ENCODE measurements at regions not wholly inside any gene's neighbourhood (a gene's known extent, or its start where the extent isn't known, plus 50 kb on each side); places are given as distances from the start of the nearest gene placed in this dataset.

DNA sequence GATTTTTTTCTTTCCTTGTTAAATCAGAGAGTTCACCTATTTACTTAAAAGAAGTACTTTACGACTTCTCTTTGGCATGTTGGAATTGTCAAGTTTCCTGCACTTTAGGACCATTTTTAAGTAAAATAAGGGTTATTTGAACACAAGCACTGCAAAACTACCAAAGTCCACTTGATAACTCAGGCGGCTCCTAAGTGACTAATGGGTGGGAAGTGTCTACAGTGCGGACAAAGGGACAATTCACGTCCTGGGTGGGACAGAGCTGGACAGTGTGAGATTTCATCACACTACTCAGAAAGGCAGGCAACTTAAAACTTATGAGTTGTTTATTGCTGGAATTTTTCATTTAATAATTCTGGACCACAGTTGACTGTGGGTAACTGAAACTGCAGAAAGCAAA lies 590.2 kb upstream of the UBE2E2 start:
- no peaks in the 10 kb centered on the region for H3K36me3 Mint-ChIP-seq (ENCODE audit: unreplicated experiment)
- TF ChIP-seq, protein P1, sequence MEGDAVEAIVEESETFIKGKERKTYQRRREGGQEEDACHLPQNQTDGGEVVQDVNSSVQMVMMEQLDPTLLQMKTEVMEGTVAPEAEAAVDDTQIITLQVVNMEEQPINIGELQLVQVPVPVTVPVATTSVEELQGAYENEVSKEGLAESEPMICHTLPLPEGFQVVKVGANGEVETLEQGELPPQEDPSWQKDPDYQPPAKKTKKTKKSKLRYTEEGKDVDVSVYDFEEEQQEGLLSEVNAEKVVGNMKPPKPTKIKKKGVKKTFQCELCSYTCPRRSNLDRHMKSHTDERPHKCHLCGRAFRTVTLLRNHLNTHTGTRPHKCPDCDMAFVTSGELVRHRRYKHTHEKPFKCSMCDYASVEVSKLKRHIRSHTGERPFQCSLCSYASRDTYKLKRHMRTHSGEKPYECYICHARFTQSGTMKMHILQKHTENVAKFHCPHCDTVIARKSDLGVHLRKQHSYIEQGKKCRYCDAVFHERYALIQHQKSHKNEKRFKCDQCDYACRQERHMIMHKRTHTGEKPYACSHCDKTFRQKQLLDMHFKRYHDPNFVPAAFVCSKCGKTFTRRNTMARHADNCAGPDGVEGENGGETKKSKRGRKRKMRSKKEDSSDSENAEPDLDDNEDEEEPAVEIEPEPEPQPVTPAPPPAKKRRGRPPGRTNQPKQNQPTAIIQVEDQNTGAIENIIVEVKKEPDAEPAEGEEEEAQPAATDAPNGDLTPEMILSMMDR (IDR thresholded peaks at IDR 0.05): no peak
- H3K4me3 Mint-ChIP-seq (ENCODE audit: unreplicated experiment): no peak overlapping the region
- DNase-seq (ENCODE audit: extremely low spot score, unreplicated experiment): no peak
- H3K27ac Mint-ChIP-seq (ENCODE audit: unreplicated experiment): no peak overlapping the region
- H3K4me1 Mint-ChIP-seq (ENCODE audit: unreplicated experiment): no peaks in the 10 kb centered on the region
- no peaks in the 10 kb centered on the region for H3K9me3 Mint-ChIP-seq (ENCODE audit: unreplicated experiment)
- H3K27me3 Mint-ChIP-seq (ENCODE audit: unreplicated experiment): peaks cover 19% of the 10 kb centered on the region

DNA sequence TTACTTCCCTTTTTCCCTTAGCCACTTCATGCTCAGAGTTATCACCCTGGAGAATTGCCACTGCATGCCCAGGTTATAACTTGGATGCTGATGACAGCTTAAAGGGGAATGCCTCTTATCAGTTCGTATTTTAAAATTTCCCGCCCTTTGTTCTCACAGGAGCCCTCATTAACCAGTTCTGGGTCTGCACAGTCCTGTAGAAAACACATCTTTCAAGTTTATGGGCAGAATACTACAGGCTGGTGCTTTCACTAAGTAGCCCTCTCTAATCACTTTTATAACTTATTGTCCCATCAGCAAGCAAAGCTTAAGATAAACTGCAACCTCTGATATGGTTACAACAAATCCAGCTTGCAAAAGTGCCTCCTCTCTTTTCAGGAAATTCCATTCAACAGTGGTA lies 587.3 kb upstream of the UBE2E2 start:
- Mint-ChIP-seq H3K27ac (ENCODE audit: unreplicated experiment) (no peak overlapping the region), H3K27me3 (ENCODE audit: unreplicated experiment) (peaks cover 27% of the 10 kb centered on the region), H3K4me1 (ENCODE audit: unreplicated experiment) (no peaks in the 10 kb centered on the region), H3K36me3 (ENCODE audit: unreplicated experiment) (no peaks in the 10 kb centered on the region), H3K4me3 (ENCODE audit: unreplicated experiment) (no peak overlapping the region), H3K9me3 (ENCODE audit: unreplicated experiment) (no peaks in the 10 kb centered on the region)
- no peak for DNase-seq (ENCODE audit: extremely low spot score, unreplicated experiment)
- TF ChIP-seq, protein P1 (IDR thresholded peaks at IDR 0.05): no peak

DNA sequence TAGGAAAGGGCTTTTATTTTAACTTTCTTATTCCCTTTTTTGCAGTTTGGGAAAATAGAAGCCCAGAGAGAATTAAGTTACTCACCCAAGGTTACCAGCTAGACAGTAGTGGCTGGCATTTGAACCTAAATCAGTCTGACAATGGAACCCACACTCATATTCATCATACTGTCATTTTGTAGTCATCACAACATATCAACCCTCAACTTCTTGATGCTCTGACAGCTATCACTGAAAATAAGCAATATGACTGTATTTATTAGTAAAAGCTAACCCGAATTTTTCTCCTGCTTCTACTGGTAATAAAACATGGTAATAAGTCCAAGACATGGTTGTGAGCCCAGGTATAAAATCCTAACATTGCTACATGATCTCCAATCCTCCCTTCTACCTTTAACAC lies 585.8 kb upstream of the UBE2E2 start:
- H3K4me3 Mint-ChIP-seq (ENCODE audit: unreplicated experiment): no peak overlapping the region
- H3K9me3 Mint-ChIP-seq (ENCODE audit: unreplicated experiment): no peaks in the 10 kb centered on the region
- H3K36me3 Mint-ChIP-seq (ENCODE audit: unreplicated experiment): no peaks in the 10 kb centered on the region
- H3K4me1 Mint-ChIP-seq (ENCODE audit: unreplicated experiment): no peaks in the 10 kb centered on the region
- peaks cover 27% of the 10 kb centered on the region for H3K27me3 Mint-ChIP-seq (ENCODE audit: unreplicated experiment)
- H3K27ac Mint-ChIP-seq (ENCODE audit: unreplicated experiment): no peak overlapping the region
- no peak for DNase-seq (ENCODE audit: extremely low spot score, unreplicated experiment)
- TF ChIP-seq, protein P1 (IDR thresholded peaks at IDR 0.05): no peak

DNA sequence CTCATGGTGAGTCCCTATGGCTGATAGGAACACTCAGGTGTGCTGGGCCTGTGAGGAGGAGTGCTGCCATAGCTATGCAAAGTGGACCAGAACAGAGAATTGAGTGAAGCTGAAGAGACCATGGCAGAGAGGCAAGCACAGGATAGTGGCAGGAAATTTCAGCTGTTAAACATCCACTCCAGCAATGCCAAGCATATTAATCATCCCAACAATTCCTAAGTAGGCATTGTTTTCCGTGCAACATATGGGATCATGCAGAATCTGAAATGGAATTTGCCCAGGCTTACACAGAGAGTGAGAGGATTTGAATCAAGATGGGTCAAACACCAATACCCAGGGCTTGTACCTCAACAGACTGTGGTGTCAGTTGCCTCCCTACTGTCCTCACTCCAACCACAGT lies 582.6 kb upstream of the UBE2E2 start:
- Mint-ChIP-seq H3K4me3 (ENCODE audit: unreplicated experiment) (no peak overlapping the region), H3K27ac (ENCODE audit: unreplicated experiment) (no peak overlapping the region), H3K27me3 (ENCODE audit: unreplicated experiment) (peaks cover 26% of the 10 kb centered on the region), H3K4me1 (ENCODE audit: unreplicated experiment) (no peaks in the 10 kb centered on the region), H3K36me3 (ENCODE audit: unreplicated experiment) (no peaks in the 10 kb centered on the region), H3K9me3 (ENCODE audit: unreplicated experiment) (no peaks in the 10 kb centered on the region)
- TF ChIP-seq, protein P1 (IDR thresholded peaks at IDR 0.05): no peak
- DNase-seq (ENCODE audit: extremely low spot score, unreplicated experiment): no peak

DNA sequence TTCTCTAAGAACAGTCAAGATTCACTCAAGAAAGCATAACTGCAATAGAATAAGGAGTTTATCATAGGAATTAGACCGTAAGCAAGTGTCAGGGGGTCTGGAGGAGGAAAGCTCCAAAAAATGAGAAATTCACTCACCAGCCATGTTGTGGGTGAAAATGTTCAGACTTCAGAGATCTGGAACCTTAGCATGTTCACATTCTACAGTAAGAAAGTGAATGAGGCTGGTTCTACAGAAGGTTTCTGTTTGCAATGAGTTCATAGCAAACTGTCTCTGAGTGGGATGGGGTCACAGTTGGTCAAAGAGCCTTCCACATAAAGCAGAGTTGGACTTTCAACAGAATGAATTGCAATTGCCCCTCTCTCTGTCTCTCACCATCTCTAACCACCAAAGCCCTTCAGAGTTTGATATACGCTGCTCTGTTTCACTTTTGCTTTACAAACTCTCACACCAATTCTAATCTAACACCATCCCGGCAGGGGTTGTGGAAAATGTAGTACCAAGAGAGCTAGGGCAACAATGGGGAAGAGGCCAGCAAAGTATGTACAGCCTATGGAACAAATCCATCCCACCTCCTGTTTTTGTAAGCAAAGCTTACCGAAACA lies 581.8 kb upstream of the UBE2E2 start:
- Mint-ChIP-seq H3K9me3 (ENCODE audit: unreplicated experiment) (peaks cover 4% of the 10 kb centered on the region), H3K27me3 (ENCODE audit: unreplicated experiment) (peaks cover 20% of the 10 kb centered on the region), H3K4me1 (ENCODE audit: unreplicated experiment) (no peaks in the 10 kb centered on the region), H3K4me3 (ENCODE audit: unreplicated experiment) (no peak overlapping the region), H3K36me3 (ENCODE audit: unreplicated experiment) (no peaks in the 10 kb centered on the region), H3K27ac (ENCODE audit: unreplicated experiment) (no peak overlapping the region)
- TF ChIP-seq, protein P1 (IDR thresholded peaks at IDR 0.05): no peak
- DNase-seq (ENCODE audit: extremely low spot score, unreplicated experiment): no peak
